ENCODE measurements at regions not wholly inside any gene's neighbourhood (a gene's known extent, or its start where the extent isn't known, plus 50 kb on each side); places are given as distances from the start of the nearest gene placed in this dataset.
"Not testable (repeated sequence)": the region's sequence is repeated elsewhere in the genome, so short reads cannot be mapped to it uniquely, and the experiment has no call there.

DNA sequence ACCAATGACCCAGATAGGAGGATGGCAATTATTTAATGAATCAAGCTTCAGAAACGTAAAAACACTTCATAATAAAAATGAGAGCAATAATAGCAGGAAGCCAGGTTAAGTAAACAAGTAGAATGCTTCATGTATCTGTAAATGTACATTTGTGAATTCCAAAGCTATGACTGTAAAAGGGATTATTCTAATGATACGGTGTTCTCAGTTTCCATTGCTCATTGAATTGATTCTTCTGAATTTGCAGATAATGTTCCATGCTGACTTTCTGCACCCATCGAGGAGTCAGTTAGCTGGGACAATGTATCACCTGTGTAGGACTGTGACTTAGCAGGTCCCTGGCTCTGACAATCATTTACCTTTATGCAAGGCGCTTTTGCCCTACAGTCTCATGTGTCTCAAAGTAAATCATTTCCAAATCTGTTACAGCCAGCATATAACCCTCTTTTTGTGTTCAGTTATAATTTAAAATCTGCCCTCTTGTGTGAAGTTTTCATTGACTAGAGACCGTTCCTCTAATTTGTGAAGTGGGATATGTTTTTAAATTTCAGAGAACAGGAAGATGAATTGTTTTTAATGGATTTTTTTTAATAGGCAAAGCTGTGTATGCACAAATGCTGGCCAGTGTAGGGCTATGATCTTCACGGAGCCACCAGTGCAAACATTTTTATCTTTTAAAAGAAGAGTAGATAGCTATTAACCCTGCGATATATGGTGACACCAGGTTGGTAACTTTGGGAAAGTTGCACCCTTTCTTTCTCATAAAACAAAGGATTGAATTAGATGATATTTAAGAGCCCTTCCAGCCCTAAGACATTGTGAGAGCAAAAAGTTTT is 267.1 kb downstream of the KLF5 start:
- no peak overlapping the region for H3K4me3 ChIP-seq
- no peak overlapping the region for H3K27ac ChIP-seq

GRCh38 chr13:73324842-73325722 is 266.3 kb downstream of the KLF5 start:
- Histone ChIP-seq H3K4me3 (no peak overlapping the region), H3K27ac (no peak overlapping the region)

DNA sequence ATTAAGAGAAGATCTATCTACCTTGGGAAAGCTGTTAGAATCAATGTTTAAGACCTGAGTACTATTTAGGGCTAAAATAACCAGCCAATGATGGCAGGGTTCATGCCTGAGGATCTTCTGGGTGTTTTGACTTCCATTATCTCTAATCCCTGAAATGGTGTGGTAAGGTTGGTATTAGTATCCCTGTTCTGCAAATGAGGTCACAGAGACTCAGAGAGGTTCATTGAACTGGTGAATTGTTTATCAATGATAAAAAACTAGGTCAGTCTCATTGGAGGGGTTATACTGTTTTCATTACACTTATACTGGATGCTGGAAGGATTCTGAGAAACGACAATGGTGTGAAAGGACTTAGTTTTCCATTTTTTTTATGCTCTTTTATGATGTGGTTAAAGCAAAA is 264.8 kb downstream of the KLF5 start:
- Histone ChIP-seq H3K4me3 (no peak overlapping the region), H3K27ac (no peak overlapping the region)

DNA sequence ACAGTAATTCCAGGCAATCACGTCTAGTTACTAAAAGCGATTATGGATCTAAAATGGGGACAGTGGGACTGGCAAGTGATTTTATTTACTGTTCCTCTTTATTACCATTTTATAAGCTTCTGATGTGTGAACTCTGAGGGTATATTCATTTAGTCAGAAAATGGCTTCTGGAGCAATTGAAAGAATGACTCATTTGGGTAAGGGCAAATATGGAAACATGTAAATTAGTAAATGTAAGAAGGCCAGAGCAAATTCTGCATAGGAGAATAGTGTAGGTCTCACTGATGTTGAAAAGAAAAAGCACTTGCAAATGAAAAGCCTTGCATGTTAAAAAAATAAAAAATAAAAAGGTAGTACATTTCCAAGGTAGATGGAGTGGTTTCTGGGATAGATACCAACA is 262.2 kb downstream of the KLF5 start:
- no peak overlapping the region for H3K27ac ChIP-seq
- H3K4me3 ChIP-seq: no peak overlapping the region

GRCh38 chr13:73317140-73317539 is 258.3 kb downstream of the KLF5 start:
- Histone ChIP-seq H3K4me3 (no peak overlapping the region), H3K27ac (no peak overlapping the region)

- Histone ChIP-seq H3K4me3 (no peak overlapping the region), H3K27ac (no peak overlapping the region)
Measured at GRCh38 chr13:73310366-73310765, 251.6 kb downstream of the KLF5 start.

DNA sequence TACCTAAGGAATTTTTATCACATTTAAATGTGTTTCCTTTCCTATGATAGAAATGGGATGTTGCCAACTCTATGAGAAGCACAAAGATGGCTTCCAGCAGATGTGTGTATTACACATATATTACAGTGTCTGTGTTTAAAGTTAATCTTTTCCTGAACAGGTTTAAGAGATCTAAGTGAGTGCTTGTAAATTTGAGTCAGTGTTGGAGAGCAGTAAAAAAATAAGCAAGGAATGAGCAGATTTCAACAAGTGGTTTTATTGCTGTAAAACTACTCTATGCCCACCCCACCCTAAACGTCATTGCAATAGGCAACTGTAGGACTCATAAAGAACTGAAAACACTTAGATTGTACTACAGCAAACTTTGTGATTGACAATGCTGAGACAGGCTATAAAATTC is 248.7 kb downstream of the KLF5 start:
- H3K4me3 ChIP-seq: no peak overlapping the region
- no peak overlapping the region for H3K27ac ChIP-seq

- H3K4me3 ChIP-seq: no peak overlapping the region
- no peak overlapping the region for H3K27ac ChIP-seq
Measured at GRCh38 chr13:73306688-73307087, 247.9 kb downstream of the KLF5 start.

DNA sequence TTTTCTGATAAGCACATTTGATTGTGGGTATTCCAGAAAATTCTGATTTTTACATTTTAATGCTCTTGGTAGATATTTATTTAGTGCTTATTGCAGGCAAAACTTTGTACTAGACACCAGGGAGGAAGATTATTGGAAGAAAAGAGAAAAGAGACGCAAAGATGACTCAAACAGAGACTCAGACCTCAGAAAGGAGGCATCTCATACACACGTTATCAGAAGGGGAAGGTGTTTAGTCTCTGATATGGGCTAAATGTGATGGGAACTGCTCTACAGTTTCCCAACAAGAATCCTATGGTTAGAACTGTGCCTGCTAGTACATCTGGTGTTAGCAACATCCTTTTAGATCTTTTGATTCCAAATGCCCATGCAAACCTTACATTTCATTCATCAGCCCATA is 245.6 kb downstream of the KLF5 start:
- no peak overlapping the region for H3K27ac ChIP-seq
- no peak overlapping the region for H3K4me3 ChIP-seq

- Histone ChIP-seq H3K4me3 (no peak overlapping the region), H3K27ac (no peak overlapping the region)
Measured at GRCh38 chr13:73303851-73304250, 245.0 kb downstream of the KLF5 start.

- H3K4me3 ChIP-seq, H3K27ac ChIP-seq: not testable (repeated sequence)
Measured at GRCh38 chr13:73301622-73302021, 242.8 kb downstream of the KLF5 start.

GRCh38 chr13:73300718-73301425 is 242.1 kb downstream of the KLF5 start:
- Histone ChIP-seq H3K27ac (no peak overlapping the region), H3K4me3 (no peak overlapping the region)

- no peak overlapping the region for H3K4me3 ChIP-seq
- H3K27ac ChIP-seq: no peak overlapping the region
Measured at GRCh38 chr13:73299787-73300186, 241.0 kb downstream of the KLF5 start.

DNA sequence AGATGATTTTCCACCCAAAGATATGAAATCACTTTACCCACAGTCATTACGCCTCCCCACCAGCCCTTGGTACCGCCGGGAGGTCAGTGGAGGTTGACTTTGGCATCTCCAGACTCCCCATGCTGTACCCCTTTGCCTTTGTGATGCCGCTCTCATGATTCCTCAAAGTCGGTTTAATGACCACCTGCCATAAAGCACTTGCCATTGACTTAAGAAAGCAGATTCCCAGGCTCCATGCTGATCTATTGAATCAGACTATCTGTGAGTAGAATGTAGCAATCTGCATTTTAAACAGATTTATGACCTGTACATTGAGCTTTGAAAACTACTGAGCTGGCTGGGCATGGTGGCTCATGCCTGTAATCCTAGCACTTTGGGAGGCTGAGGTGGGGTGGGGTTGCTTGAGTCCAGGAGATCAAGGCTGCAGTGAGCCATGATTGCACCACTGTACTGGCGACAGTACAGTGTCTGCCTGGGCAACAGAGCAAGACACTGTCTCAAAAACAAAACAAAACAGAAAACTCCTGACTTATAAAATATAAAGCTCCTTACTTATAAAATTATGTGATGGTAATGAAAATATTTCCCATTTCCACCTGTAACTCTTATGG is 235.2 kb downstream of the KLF5 start:
- no peak overlapping the region for H3K27ac ChIP-seq
- H3K4me3 ChIP-seq: no peak overlapping the region

DNA sequence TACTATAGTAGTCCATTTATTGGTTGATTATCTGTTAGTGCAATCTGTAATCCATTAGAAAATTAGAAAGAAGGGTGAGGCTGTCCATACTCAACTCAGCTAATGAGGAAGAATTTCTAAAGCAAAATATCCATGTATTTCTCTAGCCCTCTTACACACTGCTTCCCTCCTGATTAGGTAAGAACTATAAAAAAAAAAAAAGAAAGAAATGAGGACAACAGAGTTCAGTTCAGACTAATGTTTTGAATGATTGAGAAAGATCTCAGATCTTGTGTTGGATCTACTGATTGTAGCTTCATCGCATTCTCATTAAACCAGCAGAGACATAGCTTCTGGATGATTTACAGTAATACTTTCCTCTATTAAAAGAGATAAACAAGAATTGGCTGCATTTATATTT is 233.3 kb downstream of the KLF5 start:
- Histone ChIP-seq H3K27ac (peak overlapping the region in 2 of 21 experiments; percentile 27 to 52), H3K4me3 (no peak overlapping the region)

DNA sequence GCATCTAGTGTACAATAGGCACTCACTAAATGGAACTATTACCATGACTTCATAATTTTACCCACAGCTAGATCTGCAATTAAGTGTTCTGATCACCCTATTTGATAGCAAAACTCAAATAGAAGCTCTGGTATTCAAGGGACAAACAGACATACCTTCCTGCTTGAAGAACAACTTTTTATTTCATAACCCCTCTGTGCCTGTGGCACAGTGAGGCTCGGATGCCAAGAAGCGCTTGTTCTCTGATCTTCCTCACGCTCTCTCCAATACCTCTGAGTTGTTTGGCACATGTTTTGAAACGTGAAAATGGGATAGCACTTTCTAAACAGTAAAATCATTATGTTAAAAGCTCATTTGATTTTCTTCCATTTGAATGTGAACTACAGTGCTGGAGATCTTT is 232.0 kb downstream of the KLF5 start:
- Histone ChIP-seq H3K27ac (peak overlapping the region in 10 of 21 experiments; percentile 17 to 64 (median 50)), H3K4me3 (no peak overlapping the region)

GRCh38 chr13:73288596-73288995 is 229.8 kb downstream of the KLF5 start:
- H3K27ac ChIP-seq: peak overlapping the region in 4 of 21 experiments; percentile 10 to 33 (median 29)

DNA sequence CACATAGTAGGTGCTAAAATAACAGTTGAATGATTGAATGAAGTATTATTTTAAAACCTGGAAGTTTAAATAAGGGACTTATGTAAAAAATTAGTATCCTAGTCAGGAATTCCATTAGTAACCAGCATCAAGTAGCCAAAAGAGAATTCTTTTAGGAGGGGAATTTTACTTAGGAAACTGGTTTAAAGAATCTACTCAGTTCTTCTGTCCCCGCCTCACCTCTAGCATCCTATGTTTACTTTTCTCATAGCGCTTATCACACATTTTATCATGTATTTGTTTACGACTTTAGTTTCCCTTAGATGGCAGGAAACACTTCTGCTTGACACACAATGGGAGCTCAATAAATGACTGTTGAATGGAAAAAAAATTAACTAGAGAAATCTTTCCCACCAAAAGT is 229.0 kb downstream of the KLF5 start:
- peak overlapping the region in 1 of 21 experiments; percentile 4 for H3K27ac ChIP-seq
- no peak overlapping the region for H3K4me3 ChIP-seq

More at GRCh38 chr13:73288596-73288995, 229.8 kb downstream of the KLF5 start:
- H3K4me3 ChIP-seq: no peak overlapping the region

- Histone ChIP-seq H3K4me3 (no peak overlapping the region), H3K27ac (peak overlapping the region in 4 of 21 experiments; percentile 19 to 47 (median 42))
Measured at GRCh38 chr13:73286942-73287620, 228.3 kb downstream of the KLF5 start.
